HepG2 (cell line): ENCODE measurements at regions not wholly inside any gene's neighbourhood (a gene's known extent, or its start where the extent isn't known, plus 50 kb on each side); places are given as distances from the start of the nearest gene placed in this dataset.

Source experiments
- ARID2 ChIP-seq: sonication (generic); formaldehyde crosslinking; IDR thresholded peaks from 2 replicates; pipeline ENCODE4 v1.8.1; 2022; ENCODE audit warnings: mild to moderate bottlenecking, missing genetic modification reagents, borderline replicate concordance
- ARID5B ChIP-seq: IDR thresholded peaks from 2 replicates; pipeline ENCODE4 v1.4.0; 2020; ENCODE audit warnings: mild to moderate bottlenecking, missing genetic modification reagents
- BHLHE40 ChIP-seq: IDR thresholded peaks from 2 replicates; pipeline ENCODE4 v1.6.1; 2011; ENCODE audit warnings: low read length, improper control_type of control experiment
- DMAP1 ChIP-seq: IDR thresholded peaks from 2 replicates; pipeline ENCODE4 v1.6.1; 2016
- ELF1 ChIP-seq: sonication (generic); formaldehyde crosslinking; IDR thresholded peaks from 2 replicates; pipeline ENCODE4 v1.4.0; 2020; ENCODE audit warnings: missing genetic modification reagents
- MED13 ChIP-seq: sonication (generic); formaldehyde crosslinking; IDR thresholded peaks from 2 replicates; pipeline ENCODE4 v1.5.0; 2020; ENCODE audit warnings: missing genetic modification reagents
- NR2F6 ChIP-seq, 2 experiments: IDR thresholded peaks; 2 replicates each; pipeline ENCODE4 v1.6.1; 2016; ENCODE audit warnings: antibody characterized with exemption in 1 of 2, mild to moderate bottlenecking in 1 of 2
- RBM22 ChIP-seq: fragments of 200-400 bp; formaldehyde crosslinking; optimal IDR thresholded peaks from 2 replicates; pipeline ENCODE3; 2017; ENCODE audit warnings: mild to moderate bottlenecking, low read length, moderate library complexity
- TFAP4 ChIP-seq: sonication (generic); IDR thresholded peaks from 2 replicates; pipeline ENCODE4 v1.6.1; 2016; ENCODE audit warnings: low read depth, borderline replicate concordance
- ZEB1 ChIP-seq: IDR thresholded peaks from 2 replicates; pipeline ENCODE4 v1.6.1; 2012; ENCODE audit warnings: mild to moderate bottlenecking, low read depth, inconsistent platforms; ENCODE audit not compliant: insufficient replicate concordance
- ZNF564 ChIP-seq: sonication (generic); formaldehyde crosslinking; IDR thresholded peaks from 2 replicates; pipeline ENCODE4 v1.8.1; 2023; ENCODE audit warnings: mild to moderate bottlenecking, missing genetic modification reagents
- ZNF569 ChIP-seq: sonication (generic); formaldehyde crosslinking; IDR thresholded peaks from 2 replicates; pipeline ENCODE4 v1.5.0; 2020; ENCODE audit warnings: mild to moderate bottlenecking, missing genetic modification reagents, moderate library complexity, borderline replicate concordance
- ZNF75D ChIP-seq: sonication (generic); formaldehyde crosslinking; IDR thresholded peaks from 2 replicates; pipeline ENCODE4 v1.8.1; 2023; ENCODE audit warnings: missing genetic modification reagents, mild to moderate bottlenecking, borderline replicate concordance
- TF ChIP-seq, protein P1 (sequence below): sonication (generic); formaldehyde crosslinking; IDR thresholded peaks from 2 replicates; pipeline ENCODE4 v1.4.0; 2020; ENCODE audit warnings: missing genetic modification reagents
- TF ChIP-seq, protein P2 (sequence below): sonication (generic); formaldehyde crosslinking; IDR thresholded peaks from 2 replicates; pipeline ENCODE4 v1.8.0; 2023; ENCODE audit warnings: mild to moderate bottlenecking, missing genetic modification reagents
- TF ChIP-seq, protein P3 (sequence below): sonication (generic); formaldehyde crosslinking; IDR thresholded peaks from 2 replicates; pipeline ENCODE4 v1.4.0; 2020; ENCODE audit warnings: missing genetic modification reagents

- TF ChIP-seq, protein P1, sequence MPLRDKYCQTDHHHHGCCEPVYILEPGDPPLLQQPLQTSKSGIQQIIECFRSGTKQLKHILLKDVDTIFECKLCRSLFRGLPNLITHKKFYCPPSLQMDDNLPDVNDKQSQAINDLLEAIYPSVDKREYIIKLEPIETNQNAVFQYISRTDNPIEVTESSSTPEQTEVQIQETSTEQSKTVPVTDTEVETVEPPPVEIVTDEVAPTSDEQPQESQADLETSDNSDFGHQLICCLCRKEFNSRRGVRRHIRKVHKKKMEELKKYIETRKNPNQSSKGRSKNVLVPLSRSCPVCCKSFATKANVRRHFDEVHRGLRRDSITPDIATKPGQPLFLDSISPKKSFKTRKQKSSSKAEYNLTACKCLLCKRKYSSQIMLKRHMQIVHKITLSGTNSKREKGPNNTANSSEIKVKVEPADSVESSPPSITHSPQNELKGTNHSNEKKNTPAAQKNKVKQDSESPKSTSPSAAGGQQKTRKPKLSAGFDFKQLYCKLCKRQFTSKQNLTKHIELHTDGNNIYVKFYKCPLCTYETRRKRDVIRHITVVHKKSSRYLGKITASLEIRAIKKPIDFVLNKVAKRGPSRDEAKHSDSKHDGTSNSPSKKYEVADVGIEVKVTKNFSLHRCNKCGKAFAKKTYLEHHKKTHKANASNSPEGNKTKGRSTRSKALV (CRISPR knock-in tag): no peak
- TF ChIP-seq MED13 (CRISPR knock-in tag): no peak
- TF ChIP-seq ARID5B: 0 out of 2 replicates have a peak, but pooled peaks have one; percentile 3
- no peak for TF ChIP-seq ZNF569 (CRISPR knock-in tag)
- TF ChIP-seq ZEB1: no peak
- peak; percentile 94; the same call in 1 of the 2 replicates for TF ChIP-seq BHLHE40
- TF ChIP-seq, protein P2, sequence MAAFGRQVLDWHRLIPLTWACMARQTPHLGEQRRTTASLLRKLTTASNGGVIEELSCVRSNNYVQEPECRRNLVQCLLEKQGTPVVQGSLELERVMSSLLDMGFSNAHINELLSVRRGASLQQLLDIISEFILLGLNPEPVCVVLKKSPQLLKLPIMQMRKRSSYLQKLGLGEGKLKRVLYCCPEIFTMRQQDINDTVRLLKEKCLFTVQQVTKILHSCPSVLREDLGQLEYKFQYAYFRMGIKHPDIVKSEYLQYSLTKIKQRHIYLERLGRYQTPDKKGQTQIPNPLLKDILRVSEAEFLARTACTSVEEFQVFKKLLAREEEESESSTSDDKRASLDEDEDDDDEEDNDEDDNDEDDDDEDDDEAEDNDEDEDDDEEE: no peak
- no peak for TF ChIP-seq ARID2 (CRISPR knock-in tag)
- TF ChIP-seq RBM22: no peak
- TF ChIP-seq, protein P3, sequence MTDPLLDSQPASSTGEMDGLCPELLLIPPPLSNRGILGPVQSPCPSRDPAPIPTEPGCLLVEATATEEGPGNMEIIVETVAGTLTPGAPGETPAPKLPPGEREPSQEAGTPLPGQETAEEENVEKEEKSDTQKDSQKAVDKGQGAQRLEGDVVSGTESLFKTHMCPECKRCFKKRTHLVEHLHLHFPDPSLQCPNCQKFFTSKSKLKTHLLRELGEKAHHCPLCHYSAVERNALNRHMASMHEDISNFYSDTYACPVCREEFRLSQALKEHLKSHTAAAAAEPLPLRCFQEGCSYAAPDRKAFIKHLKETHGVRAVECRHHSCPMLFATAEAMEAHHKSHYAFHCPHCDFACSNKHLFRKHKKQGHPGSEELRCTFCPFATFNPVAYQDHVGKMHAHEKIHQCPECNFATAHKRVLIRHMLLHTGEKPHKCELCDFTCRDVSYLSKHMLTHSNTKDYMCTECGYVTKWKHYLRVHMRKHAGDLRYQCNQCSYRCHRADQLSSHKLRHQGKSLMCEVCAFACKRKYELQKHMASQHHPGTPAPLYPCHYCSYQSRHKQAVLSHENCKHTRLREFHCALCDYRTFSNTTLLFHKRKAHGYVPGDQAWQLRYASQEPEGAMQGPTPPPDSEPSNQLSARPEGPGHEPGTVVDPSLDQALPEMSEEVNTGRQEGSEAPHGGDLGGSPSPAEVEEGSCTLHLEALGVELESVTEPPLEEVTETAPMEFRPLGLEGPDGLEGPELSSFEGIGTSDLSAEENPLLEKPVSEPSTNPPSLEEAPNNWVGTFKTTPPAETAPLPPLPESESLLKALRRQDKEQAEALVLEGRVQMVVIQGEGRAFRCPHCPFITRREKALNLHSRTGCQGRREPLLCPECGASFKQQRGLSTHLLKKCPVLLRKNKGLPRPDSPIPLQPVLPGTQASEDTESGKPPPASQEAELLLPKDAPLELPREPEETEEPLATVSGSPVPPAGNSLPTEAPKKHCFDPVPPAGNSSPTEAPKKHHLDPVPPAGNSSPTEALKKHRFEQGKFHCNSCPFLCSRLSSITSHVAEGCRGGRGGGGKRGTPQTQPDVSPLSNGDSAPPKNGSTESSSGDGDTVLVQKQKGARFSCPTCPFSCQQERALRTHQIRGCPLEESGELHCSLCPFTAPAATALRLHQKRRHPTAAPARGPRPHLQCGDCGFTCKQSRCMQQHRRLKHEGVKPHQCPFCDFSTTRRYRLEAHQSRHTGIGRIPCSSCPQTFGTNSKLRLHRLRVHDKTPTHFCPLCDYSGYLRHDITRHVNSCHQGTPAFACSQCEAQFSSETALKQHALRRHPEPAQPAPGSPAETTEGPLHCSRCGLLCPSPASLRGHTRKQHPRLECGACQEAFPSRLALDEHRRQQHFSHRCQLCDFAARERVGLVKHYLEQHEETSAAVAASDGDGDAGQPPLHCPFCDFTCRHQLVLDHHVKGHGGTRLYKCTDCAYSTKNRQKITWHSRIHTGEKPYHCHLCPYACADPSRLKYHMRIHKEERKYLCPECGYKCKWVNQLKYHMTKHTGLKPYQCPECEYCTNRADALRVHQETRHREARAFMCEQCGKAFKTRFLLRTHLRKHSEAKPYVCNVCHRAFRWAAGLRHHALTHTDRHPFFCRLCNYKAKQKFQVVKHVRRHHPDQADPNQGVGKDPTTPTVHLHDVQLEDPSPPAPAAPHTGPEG (CRISPR knock-in tag): peak; percentile 42; the same call in 1 of the 2 replicates
- TF ChIP-seq NR2F6 (IDR thresholded peaks at IDR 0.05): 0 out of 2 replicates have a peak, but pooled peaks have one; percentile 19
- no peak for TF ChIP-seq NR2F6 (CRISPR knock-in tag; IDR thresholded peaks at IDR 0.05)
- no peak for TF ChIP-seq ZNF564 (CRISPR knock-in tag)
- no peak for TF ChIP-seq DMAP1
- TF ChIP-seq ZNF75D (CRISPR knock-in tag): no peak
- TF ChIP-seq TFAP4: no peak
- TF ChIP-seq ELF1: no peak
Measured at GRCh38 chr17:43333433-43333943, 65.3 kb upstream of the ARL4D start (continued).
